ENCODE measurements at regions not wholly inside any gene's neighbourhood (a gene's known extent, or its start where the extent isn't known, plus 50 kb on each side); places are given as distances from the start of the nearest gene placed in this dataset.

GRCh38 chr9:86469476-86470250 lies 115.5 kb upstream of the TUT7 start:
- Histone ChIP-seq H3K9me3 (replicated peaks) (no peaks in the 10 kb centered on the region), H3K27me3 (ENCODE audit: low read depth) (peaks cover 33% of the 10 kb centered on the region), H3K36me3 (no peaks in the 10 kb centered on the region), H3K4me3 (no peak overlapping the region), H3K27ac (replicated peaks) (no peak overlapping the region), H3K4me1 (no peaks in the 10 kb centered on the region)
- intact Hi-C loops (cut with micrococcal nuclease): no loop called here
- no peak for DNase-seq
- no peak for TF ChIP-seq CTCF (IDR thresholded peaks at IDR 0.05; ENCODE audit: borderline replicate concordance)

- H3K27me3 ChIP-seq (ENCODE audit: low read depth): peaks cover 15% of the 10 kb centered on the region
- no peak for DNase-seq
- intact Hi-C loops (cut with micrococcal nuclease): no loop called here
- no peaks in the 10 kb centered on the region for H3K4me1 ChIP-seq
- no peak for TF ChIP-seq CTCF (IDR thresholded peaks at IDR 0.05; ENCODE audit: borderline replicate concordance)
- no peaks in the 10 kb centered on the region for H3K36me3 ChIP-seq
- no peaks in the 10 kb centered on the region for H3K9me3 ChIP-seq (replicated peaks)
- H3K4me3 ChIP-seq: no peak overlapping the region
- no peak overlapping the region for H3K27ac ChIP-seq (replicated peaks)
Observed at GRCh38 chr9:86464242-86464641, 110.0 kb upstream of the TUT7 start.

GRCh38 chr9:86460216-86461002 lies 106.2 kb upstream of the TUT7 start:
- no peaks in the 10 kb centered on the region for H3K4me1 ChIP-seq
- intact Hi-C loops (cut with micrococcal nuclease): no loop called here
- H3K9me3 ChIP-seq (replicated peaks): no peaks in the 10 kb centered on the region
- no peak overlapping the region for H3K4me3 ChIP-seq
- TF ChIP-seq CTCF (IDR thresholded peaks at IDR 0.05; ENCODE audit: borderline replicate concordance): no peak
- no peak overlapping the region for H3K27ac ChIP-seq (replicated peaks)
- H3K36me3 ChIP-seq: no peaks in the 10 kb centered on the region
- no peak for DNase-seq
- H3K27me3 ChIP-seq (ENCODE audit: low read depth): peaks cover 7% of the 10 kb centered on the region

- no peak overlapping the region for H3K4me3 ChIP-seq
- H3K4me1 ChIP-seq: no peaks in the 10 kb centered on the region
- H3K27ac ChIP-seq (replicated peaks): no peak overlapping the region
- intact Hi-C loops (cut with micrococcal nuclease): no loop called here
- no peaks in the 10 kb centered on the region for H3K36me3 ChIP-seq
- TF ChIP-seq CTCF (IDR thresholded peaks at IDR 0.05; ENCODE audit: borderline replicate concordance): no peak
- no peak for DNase-seq
- H3K27me3 ChIP-seq (ENCODE audit: low read depth): peaks cover 6% of the 10 kb centered on the region
- H3K9me3 ChIP-seq (replicated peaks): no peaks in the 10 kb centered on the region
Observed at GRCh38 chr9:86459599-86460155, 105.5 kb upstream of the TUT7 start.

- no peak for TF ChIP-seq CTCF (IDR thresholded peaks at IDR 0.05; ENCODE audit: borderline replicate concordance)
- Histone ChIP-seq H3K36me3 (no peaks in the 10 kb centered on the region), H3K27ac (replicated peaks) (no peak overlapping the region), H3K27me3 (ENCODE audit: low read depth) (peaks cover 1% of the 10 kb centered on the region), H3K4me1 (no peaks in the 10 kb centered on the region), H3K4me3 (no peak overlapping the region), H3K9me3 (replicated peaks) (no peaks in the 10 kb centered on the region)
- intact Hi-C loops (cut with micrococcal nuclease): no loop called here
- DNase-seq: no peak
Observed at GRCh38 chr9:86459191-86459590, 105.0 kb upstream of the TUT7 start.
